ENCODE measurements at regions not wholly inside any gene's neighbourhood (a gene's known extent, or its start where the extent isn't known, plus 50 kb on each side); places are given as distances from the start of the nearest gene placed in this dataset.

DNA sequence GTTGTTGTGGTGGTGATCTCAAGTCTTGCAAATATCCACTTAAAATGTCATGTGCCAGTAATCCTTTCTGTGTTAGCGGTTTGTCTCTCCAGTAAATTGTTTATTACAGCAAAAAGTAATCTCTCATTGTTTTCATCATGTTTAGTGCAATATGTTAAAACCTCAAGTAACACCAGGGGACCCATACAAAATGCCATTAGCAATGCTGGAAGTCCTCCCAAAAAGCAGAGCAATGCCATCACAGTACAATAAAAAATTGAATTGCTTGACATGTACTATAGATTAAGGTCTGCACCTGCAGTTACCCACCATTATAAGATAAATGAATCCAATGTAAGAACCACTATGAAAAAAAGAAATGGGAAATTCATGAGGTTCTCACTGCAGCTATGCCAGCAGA, 1606.5 kb downstream of the BRINP3 start:
- TF ChIP-seq TAF1 (IDR thresholded peaks at IDR 0.05; ENCODE audit: borderline replicate concordance, low read depth, low read length) (no peak), POLR2A (IDR thresholded peaks at IDR 0.05; ENCODE audit: low read depth, low read length) (no peak), POLR2AphosphoS5 (IDR thresholded peaks at IDR 0.05; ENCODE audit: low read depth, low read length) (no peak)

All from GM12892 (cell line).